IPS-20b (cell line): ENCODE measurements at regions not wholly inside any gene's neighbourhood (a gene's known extent, or its start where the extent isn't known, plus 50 kb on each side); places are given as distances from the start of the nearest gene placed in this dataset.

Experiments used
- H3K27ac ChIP-seq: one replicate; pipeline ENCODE4 v1.5.1; 2013; ENCODE audit warnings: low read length
- H3K27me3 ChIP-seq: 2 replicates; pipeline ENCODE4 v1.6.1; 2013; ENCODE audit warnings: mild to moderate bottlenecking, low read length, inconsistent platforms; ENCODE audit not compliant: insufficient read depth
- H3K36me3 ChIP-seq: 2 replicates; pipeline ENCODE4 v1.6.1; 2013; ENCODE audit warnings: low read depth, mild to moderate bottlenecking, inconsistent platforms, low read length, moderate library complexity; ENCODE audit not compliant: insufficient read depth
- H3K4me1 ChIP-seq: 2 replicates; pipeline ENCODE4 v1.6.1; 2013; ENCODE audit warnings: mild to moderate bottlenecking, control low read depth, inconsistent platforms, low read length, moderate library complexity; ENCODE audit not compliant: insufficient read depth
- H3K4me3 ChIP-seq: 2 replicates; pipeline ENCODE4 v1.5.1; 2013; ENCODE audit warnings: mild to moderate bottlenecking, low read length, inconsistent platforms
- H3K9ac ChIP-seq: 2 replicates; pipeline ENCODE4 v1.6.1; 2013; ENCODE audit warnings: low read depth, mild to moderate bottlenecking, inconsistent platforms, low read length, moderate library complexity
- H3K9me3 ChIP-seq: 2 replicates; pipeline ENCODE4 v1.6.1; 2013; ENCODE audit warnings: mild to moderate bottlenecking, low read depth, low read length, inconsistent platforms; ENCODE audit not compliant: insufficient read depth

- Histone ChIP-seq H3K9me3 (no peaks in the 10 kb centered on the region), H3K4me1 (peaks cover 20% of the 10 kb centered on the region), H3K36me3 (no peaks in the 10 kb centered on the region), H3K27me3 (no peaks in the 10 kb centered on the region), H3K9ac (no peak overlapping the region), H3K4me3 (no peak overlapping the region), H3K27ac (no peak overlapping the region)
Observed at GRCh38 chr10:121108051-121108450, 256.9 kb downstream of the WDR11 start.

GRCh38 chr10:121110369-121110768 is 259.2 kb downstream of the WDR11 start:
- no peak overlapping the region for H3K4me3 ChIP-seq
- peaks cover 12% of the 10 kb centered on the region; the same call in 1 of the 2 replicates for H3K4me1 ChIP-seq
- no peaks in the 10 kb centered on the region for H3K27me3 ChIP-seq

GRCh38 chr10:121112136-121112535 is 261.0 kb downstream of the WDR11 start:
- Histone ChIP-seq H3K9me3 (no peaks in the 10 kb centered on the region), H3K36me3 (no peaks in the 10 kb centered on the region), H3K4me3 (no peak overlapping the region), H3K27ac (no peak overlapping the region), H3K9ac (no peak overlapping the region), H3K4me1 (peaks cover 11% of the 10 kb centered on the region; the same call in 1 of the 2 replicates), H3K27me3 (no peaks in the 10 kb centered on the region)

More at GRCh38 chr10:121110369-121110768, 259.2 kb downstream of the WDR11 start:
- H3K27ac ChIP-seq, result no peak overlapping the region
- no peaks in the 10 kb centered on the region for H3K9me3 ChIP-seq
- no peaks in the 10 kb centered on the region for H3K36me3 ChIP-seq
- H3K9ac ChIP-seq, result no peak overlapping the region

DNA sequence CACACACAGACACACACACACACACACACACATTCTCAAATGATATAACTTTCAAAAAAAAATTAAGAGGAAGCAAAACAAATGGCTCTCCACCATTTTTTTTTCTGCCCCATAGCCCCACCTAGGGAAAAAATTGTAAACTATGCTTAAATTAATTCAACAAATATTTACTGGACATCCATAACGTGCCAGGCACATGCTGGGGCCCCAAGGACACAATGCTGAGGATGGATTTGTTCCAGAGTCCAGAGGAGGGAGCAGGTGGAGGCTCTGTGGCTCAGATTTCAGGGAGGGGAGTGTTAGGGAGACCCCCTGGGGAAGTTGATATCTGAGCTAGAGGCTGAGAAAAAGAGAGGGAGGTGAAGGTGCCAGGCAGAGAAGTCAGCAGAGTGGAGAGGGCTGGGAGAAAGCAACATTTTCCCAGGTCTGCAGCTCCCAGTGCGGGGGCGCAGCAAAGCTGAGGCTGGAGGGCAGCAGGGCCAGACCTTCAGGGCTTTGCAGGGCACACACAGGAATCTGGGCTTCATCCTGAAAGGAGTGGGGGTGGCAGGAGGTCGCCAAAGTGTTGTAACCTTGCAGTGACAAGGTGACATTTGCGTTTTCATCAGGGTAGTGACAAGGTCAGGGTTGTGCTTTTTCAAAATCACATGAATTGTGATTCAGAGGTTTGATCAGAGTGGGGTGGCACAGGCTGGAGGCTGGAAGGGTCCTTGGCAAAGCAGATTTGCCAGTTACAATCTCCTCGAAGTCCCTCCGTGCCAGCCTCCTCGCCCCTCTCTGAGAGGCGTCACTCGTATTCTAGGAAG is 261.6 kb downstream of the WDR11 start:
- Histone ChIP-seq H3K9ac (no peak overlapping the region), H3K4me3 (no peak overlapping the region), H3K36me3 (no peaks in the 10 kb centered on the region), H3K9me3 (no peaks in the 10 kb centered on the region), H3K4me1 (peaks cover 11% of the 10 kb centered on the region; the same call in 1 of the 2 replicates), H3K27ac (no peak overlapping the region), H3K27me3 (no peaks in the 10 kb centered on the region)

- Histone ChIP-seq H3K36me3 (no peaks in the 10 kb centered on the region), H3K27ac (no peak overlapping the region), H3K9ac (no peak overlapping the region), H3K4me3 (no peak overlapping the region), H3K4me1 (peaks cover 11% of the 10 kb centered on the region; the same call in 1 of the 2 replicates), H3K27me3 (no peaks in the 10 kb centered on the region), H3K9me3 (no peaks in the 10 kb centered on the region)
Observed at GRCh38 chr10:121113385-121113696, 262.2 kb downstream of the WDR11 start.

- no peak overlapping the region for H3K9ac ChIP-seq
- no peaks in the 10 kb centered on the region for H3K27me3 ChIP-seq
- no peak overlapping the region for H3K4me3 ChIP-seq
- H3K36me3 ChIP-seq, result no peaks in the 10 kb centered on the region
- no peaks in the 10 kb centered on the region for H3K9me3 ChIP-seq
- H3K27ac ChIP-seq, result no peak overlapping the region
- H3K4me1 ChIP-seq, result peaks cover 11% of the 10 kb centered on the region; the same call in 1 of the 2 replicates
Observed at GRCh38 chr10:121113911-121114310, 262.7 kb downstream of the WDR11 start.

- no peaks in the 10 kb centered on the region for H3K36me3 ChIP-seq
- no peak overlapping the region for H3K4me3 ChIP-seq
- H3K9ac ChIP-seq, result no peak overlapping the region
- H3K9me3 ChIP-seq, result no peaks in the 10 kb centered on the region
- H3K27me3 ChIP-seq, result no peaks in the 10 kb centered on the region
- H3K4me1 ChIP-seq, result peaks cover 11% of the 10 kb centered on the region; the same call in 1 of the 2 replicates
- H3K27ac ChIP-seq, result no peak overlapping the region
Observed at GRCh38 chr10:121115154-121115553, 264.0 kb downstream of the WDR11 start.

DNA sequence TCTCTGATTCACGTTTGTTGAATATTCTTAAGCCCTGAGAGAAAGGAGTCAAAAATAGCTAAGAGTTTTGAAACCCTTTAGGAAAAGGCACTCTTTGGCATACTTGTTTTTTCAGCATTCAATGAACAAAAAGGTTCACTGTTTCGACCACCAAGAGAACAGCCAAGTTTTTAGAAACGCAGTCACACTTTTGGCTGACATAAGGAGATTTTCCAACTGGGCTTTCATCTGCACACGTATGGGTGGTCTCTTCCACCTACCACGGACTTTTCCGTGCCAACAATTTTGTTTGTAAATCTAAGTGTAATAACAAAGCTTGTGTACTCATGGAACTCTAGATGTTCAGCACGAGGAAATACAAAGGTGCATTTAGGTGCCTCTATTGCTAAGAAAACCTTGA is 270.3 kb downstream of the WDR11 start:
- Histone ChIP-seq H3K36me3 (no peaks in the 10 kb centered on the region), H3K9ac (no peak overlapping the region), H3K4me1 (no peaks in the 10 kb centered on the region), H3K27ac (no peak overlapping the region), H3K9me3 (no peaks in the 10 kb centered on the region), H3K4me3 (no peak overlapping the region), H3K27me3 (no peaks in the 10 kb centered on the region)

- no peaks in the 10 kb centered on the region for H3K4me1 ChIP-seq
- H3K9me3 ChIP-seq, result no peaks in the 10 kb centered on the region
- H3K36me3 ChIP-seq, result no peaks in the 10 kb centered on the region
- no peak overlapping the region for H3K9ac ChIP-seq
- no peak overlapping the region for H3K4me3 ChIP-seq
- H3K27ac ChIP-seq, result no peak overlapping the region
- H3K27me3 ChIP-seq, result no peaks in the 10 kb centered on the region
Observed at GRCh38 chr10:121127151-121127906, 276.2 kb downstream of the WDR11 start.

DNA sequence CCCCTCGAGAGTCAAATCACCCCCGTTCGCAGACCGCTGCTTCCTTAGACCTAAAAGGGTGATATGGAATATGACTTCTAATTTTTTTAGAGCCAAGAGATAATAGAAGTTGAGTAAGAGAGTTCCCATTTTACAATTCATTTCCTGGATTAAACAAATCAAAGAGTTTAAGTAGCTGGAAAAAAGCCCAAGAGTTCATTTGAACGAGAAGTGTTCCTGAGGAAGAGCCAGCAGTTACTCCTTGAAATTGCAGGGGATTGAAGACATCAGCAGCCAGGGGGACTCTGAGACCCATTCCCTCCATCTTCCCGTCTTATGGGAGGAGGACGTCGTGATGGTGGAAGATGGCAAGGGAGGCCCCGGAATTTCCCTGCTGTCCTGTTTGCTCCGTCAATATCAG is 277.0 kb downstream of the WDR11 start:
- Histone ChIP-seq H3K9ac (no peak overlapping the region), H3K9me3 (no peaks in the 10 kb centered on the region), H3K4me3 (no peak overlapping the region), H3K36me3 (no peaks in the 10 kb centered on the region), H3K4me1 (no peaks in the 10 kb centered on the region), H3K27ac (no peak overlapping the region), H3K27me3 (no peaks in the 10 kb centered on the region)

- Histone ChIP-seq H3K27me3 (no peaks in the 10 kb centered on the region), H3K27ac (no peak overlapping the region), H3K9ac (no peak overlapping the region), H3K36me3 (no peaks in the 10 kb centered on the region), H3K4me3 (no peak overlapping the region), H3K4me1 (no peaks in the 10 kb centered on the region), H3K9me3 (no peaks in the 10 kb centered on the region)
Observed at GRCh38 chr10:121129266-121129665, 278.1 kb downstream of the WDR11 start.

DNA sequence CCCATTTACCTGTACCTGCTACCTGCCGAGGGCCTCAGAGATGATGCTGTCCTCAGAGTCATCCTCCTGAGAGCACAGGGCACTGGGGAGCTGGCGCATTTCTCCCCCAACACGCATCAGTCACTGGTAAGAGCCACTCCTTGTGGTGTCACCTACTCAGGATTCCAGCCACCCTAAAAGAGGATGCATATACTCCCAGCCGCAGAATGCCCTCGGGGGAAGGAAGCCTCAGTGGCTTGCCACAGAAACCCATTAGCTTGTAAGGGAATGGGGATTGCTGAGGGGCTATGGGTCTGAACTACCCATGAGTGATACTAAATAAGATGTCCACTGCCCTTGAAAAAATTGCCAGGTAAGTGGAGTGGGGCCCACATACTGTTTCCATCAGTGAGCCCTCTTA is 279.2 kb downstream of the WDR11 start:
- Histone ChIP-seq H3K27me3 (no peaks in the 10 kb centered on the region), H3K36me3 (no peaks in the 10 kb centered on the region), H3K4me1 (no peaks in the 10 kb centered on the region), H3K9ac (no peak overlapping the region), H3K9me3 (no peaks in the 10 kb centered on the region), H3K27ac (no peak overlapping the region), H3K4me3 (no peak overlapping the region)
